Testis (tissue), 2 donors: ENCODE measurements at regions not wholly inside any gene's neighbourhood (a gene's known extent, or its start where the extent isn't known, plus 50 kb on each side); places are given as distances from the start of the nearest gene placed in this dataset.

ENCODE experiments used
- DNase-seq: peaks from one replicate; pipeline ENCODE4 v3.0.0-alpha.2; 2019
- H3K27ac ChIP-seq, 2 donors: fragments of 200-600 bp; sonication (generic); one replicate each; pipeline ENCODE4 v1.5.1; 2019
- H3K27me3 ChIP-seq: fragments of 200-600 bp; sonication (generic); one replicate; pipeline ENCODE4 v1.5.1; 2019
- H3K36me3 ChIP-seq: fragments of 200-600 bp; sonication (generic); one replicate; pipeline ENCODE4 v1.5.1; 2017; ENCODE audit warnings: low read depth; ENCODE audit errors: missing control alignments
- H3K4me1 ChIP-seq: fragments of 200-600 bp; sonication (generic); one replicate; pipeline ENCODE4 v1.5.1; 2019
- H3K4me3 ChIP-seq, 2 donors: fragments of 200-600 bp; sonication (generic); one replicate each; pipeline ENCODE4 v1.5.1; 2017 to 2019
- H3K9me3 ChIP-seq: fragments of 200-600 bp; sonication (generic); one replicate; pipeline ENCODE4 v1.5.1; 2017
- POLR2A ChIP-seq: fragments of 450-650 bp; IDR thresholded peaks from one replicate; pipeline ENCODE4 v1.6.1; 2017; ENCODE audit warnings: antibody characterized with exemption, mild to moderate bottlenecking, moderate library complexity
- WGBS, 2 donors: methylation state at CpG; one replicate each; pipeline ENCODE4 v1.1.5; 2018; 5-methylcytosine and 5-hydroxymethylcytosine counted together
- intact Hi-C: fragments of 100-400 bp; cut with DNase I; formaldehyde crosslinking; loops from one replicate; pipeline ENCODE4 v1.15.1; 2023; ENCODE audit warnings: low total_unique reads
- TF ChIP-seq, protein P1 (sequence below), 3 experiments: fragments of 450-650 bp in 2 of 3; fragments of 200-600 bp in 1 of 3; sonication (generic) in 1 of 3; IDR thresholded peaks; one replicate each; pipeline ENCODE4 v1.5.1; 2016 to 2019; ENCODE audit warnings: antibody characterized with exemption in 3 of 3, mild to moderate bottlenecking in 2 of 3, moderate library complexity in 1 of 3

DNA sequence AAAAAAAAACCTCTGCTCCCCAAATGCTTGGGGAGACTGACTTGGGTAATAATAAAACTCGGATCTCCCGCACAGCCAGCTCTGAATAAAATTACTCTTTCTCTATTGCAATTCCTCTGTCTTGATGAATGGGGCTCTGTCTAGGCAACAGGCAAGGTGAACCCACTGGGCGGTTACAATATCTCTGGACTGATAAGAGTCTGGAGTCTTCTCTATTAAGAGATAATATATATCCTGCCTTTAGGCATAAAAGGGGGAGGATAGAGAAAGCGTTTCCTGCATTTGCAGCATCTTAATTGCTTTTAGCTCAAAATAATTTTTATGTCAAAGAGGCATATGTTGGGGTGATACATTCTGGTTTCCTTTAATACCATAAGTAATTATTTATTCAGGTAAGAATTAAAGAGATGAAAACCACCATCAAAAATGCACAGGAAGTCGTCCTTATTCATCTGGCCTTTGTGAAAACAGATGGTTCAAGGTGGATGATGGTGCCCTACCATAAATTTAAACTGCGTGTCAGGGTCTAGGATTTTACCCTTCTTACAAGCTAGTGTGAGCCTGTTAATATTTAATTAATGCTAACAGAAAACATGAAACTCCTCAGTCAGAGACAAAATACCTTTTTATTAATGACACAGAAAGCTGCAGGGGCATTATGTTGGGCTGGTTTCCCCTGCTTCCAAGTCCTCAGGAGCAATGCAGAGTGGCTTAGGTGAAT is 736.8 kb downstream of the SOCS6 start:
- no peaks in the 10 kb centered on the region for H3K36me3 ChIP-seq
- no peaks in the 10 kb centered on the region for H3K27me3 ChIP-seq
- H3K9me3 ChIP-seq: no peaks in the 10 kb centered on the region
- H3K4me3 ChIP-seq: no peak overlapping the region
- DNase-seq: no peak
- no peak overlapping the region for H3K27ac ChIP-seq
- H3K4me1 ChIP-seq: no peaks in the 10 kb centered on the region
- whole genome bisulfite sequencing, 2 donors: 61 to 62% methylated on average over 6 of the region's 6 CpGs
- TF ChIP-seq, protein P1, sequence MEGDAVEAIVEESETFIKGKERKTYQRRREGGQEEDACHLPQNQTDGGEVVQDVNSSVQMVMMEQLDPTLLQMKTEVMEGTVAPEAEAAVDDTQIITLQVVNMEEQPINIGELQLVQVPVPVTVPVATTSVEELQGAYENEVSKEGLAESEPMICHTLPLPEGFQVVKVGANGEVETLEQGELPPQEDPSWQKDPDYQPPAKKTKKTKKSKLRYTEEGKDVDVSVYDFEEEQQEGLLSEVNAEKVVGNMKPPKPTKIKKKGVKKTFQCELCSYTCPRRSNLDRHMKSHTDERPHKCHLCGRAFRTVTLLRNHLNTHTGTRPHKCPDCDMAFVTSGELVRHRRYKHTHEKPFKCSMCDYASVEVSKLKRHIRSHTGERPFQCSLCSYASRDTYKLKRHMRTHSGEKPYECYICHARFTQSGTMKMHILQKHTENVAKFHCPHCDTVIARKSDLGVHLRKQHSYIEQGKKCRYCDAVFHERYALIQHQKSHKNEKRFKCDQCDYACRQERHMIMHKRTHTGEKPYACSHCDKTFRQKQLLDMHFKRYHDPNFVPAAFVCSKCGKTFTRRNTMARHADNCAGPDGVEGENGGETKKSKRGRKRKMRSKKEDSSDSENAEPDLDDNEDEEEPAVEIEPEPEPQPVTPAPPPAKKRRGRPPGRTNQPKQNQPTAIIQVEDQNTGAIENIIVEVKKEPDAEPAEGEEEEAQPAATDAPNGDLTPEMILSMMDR (IDR thresholded peaks at IDR 0.05): no peak
- TF ChIP-seq POLR2A: no peak
- intact Hi-C loops: no loop called here

- 88 to 90% methylated on average over 1 of the region's 1 CpG for WGBS, 2 donors
- TF ChIP-seq, protein P1 (IDR thresholded peaks at IDR 0.05): no peak
- no peak for TF ChIP-seq POLR2A
- Histone ChIP-seq H3K4me3 (no peak overlapping the region), H3K27me3 (no peaks in the 10 kb centered on the region), H3K36me3 (no peaks in the 10 kb centered on the region), H3K27ac (no peak overlapping the region), H3K9me3 (no peaks in the 10 kb centered on the region), H3K4me1 (no peaks in the 10 kb centered on the region)
- intact Hi-C loops: no loop called here
- DNase-seq: no peak
Observed at GRCh38 chr18:71022389-71022788, 733.5 kb downstream of the SOCS6 start.

- TF ChIP-seq, protein P1 (IDR thresholded peaks at IDR 0.05): no peak
- TF ChIP-seq POLR2A: no peak
- Histone ChIP-seq H3K4me1 (no peaks in the 10 kb centered on the region), H3K36me3 (no peaks in the 10 kb centered on the region), H3K27me3 (no peaks in the 10 kb centered on the region), H3K4me3 (no peak overlapping the region), H3K9me3 (no peaks in the 10 kb centered on the region), H3K27ac (no peak overlapping the region)
- 96 to 97% methylated on average over 2 of the region's 2 CpGs for WGBS, 2 donors
- intact Hi-C loops: no loop called here
- no peak for DNase-seq
Observed at GRCh38 chr18:71021030-71021362, 732.2 kb downstream of the SOCS6 start.

- Histone ChIP-seq H3K4me3 (no peak overlapping the region), H3K27me3 (no peaks in the 10 kb centered on the region), H3K36me3 (no peaks in the 10 kb centered on the region), H3K9me3 (no peaks in the 10 kb centered on the region), H3K27ac (no peak overlapping the region), H3K4me1 (no peaks in the 10 kb centered on the region)
- intact Hi-C loops: no loop called here
- DNase-seq: no peak
- TF ChIP-seq POLR2A: no peak
- TF ChIP-seq, protein P1 (IDR thresholded peaks at IDR 0.05): no peak
- 89 to 91% methylated on average over 3 of the region's 3 CpGs for WGBS, 2 donors
Observed at GRCh38 chr18:71020342-71021029, 731.6 kb downstream of the SOCS6 start.

DNA sequence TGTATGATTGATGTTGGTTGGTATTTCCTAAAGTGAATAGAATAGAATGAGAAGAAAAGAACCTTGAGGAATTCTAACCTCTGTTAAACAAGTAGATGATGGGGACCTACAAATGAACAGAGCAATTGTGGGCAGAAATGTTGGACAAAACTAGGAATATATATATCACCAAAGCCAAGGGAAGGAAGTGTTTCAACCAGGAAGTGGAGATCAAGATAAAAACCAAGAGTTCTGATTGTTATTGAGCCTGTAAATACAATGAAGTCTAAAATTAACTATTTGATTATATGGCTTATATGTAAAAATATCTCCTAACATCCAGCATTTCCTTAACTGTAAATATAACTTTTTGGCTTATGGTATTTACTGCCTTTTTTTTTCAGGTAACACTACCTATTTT is 730.0 kb downstream of the SOCS6 start:
- Histone ChIP-seq H3K27me3 (no peaks in the 10 kb centered on the region), H3K36me3 (no peaks in the 10 kb centered on the region), H3K9me3 (no peaks in the 10 kb centered on the region), H3K4me1 (no peaks in the 10 kb centered on the region), H3K4me3 (no peak overlapping the region), H3K27ac (no peak overlapping the region)
- TF ChIP-seq, protein P1 (IDR thresholded peaks at IDR 0.05): no peak
- TF ChIP-seq POLR2A: no peak
- DNase-seq: no peak
- intact Hi-C loops: no loop called here
